NCI-H2107 treated with DMSO at 0.1 percent for 48 hours (cell line): ENCODE measurements at regions not wholly inside any gene's neighbourhood (a gene's known extent, or its start where the extent isn't known, plus 50 kb on each side); places are given as distances from the start of the nearest gene placed in this dataset.
"Not testable (repeated sequence)": the region's sequence is repeated elsewhere in the genome, so short reads cannot be mapped to it uniquely, and the experiment has no call there.

ENCODE experiments used
- DNase-seq: peaks from one replicate; lab custom pipeline; 2025; ENCODE audit not compliant: unreplicated experiment; lab: John Stamatoyannopoulos, UW

GRCh38 chr6:9744119-9744518, 670.8 kb downstream of the TFAP2A start:
- DNase-seq = no peak

- no peak for DNase-seq
Measured at GRCh38 chr6:9732056-9732455, 682.8 kb downstream of the TFAP2A start.

DNA sequence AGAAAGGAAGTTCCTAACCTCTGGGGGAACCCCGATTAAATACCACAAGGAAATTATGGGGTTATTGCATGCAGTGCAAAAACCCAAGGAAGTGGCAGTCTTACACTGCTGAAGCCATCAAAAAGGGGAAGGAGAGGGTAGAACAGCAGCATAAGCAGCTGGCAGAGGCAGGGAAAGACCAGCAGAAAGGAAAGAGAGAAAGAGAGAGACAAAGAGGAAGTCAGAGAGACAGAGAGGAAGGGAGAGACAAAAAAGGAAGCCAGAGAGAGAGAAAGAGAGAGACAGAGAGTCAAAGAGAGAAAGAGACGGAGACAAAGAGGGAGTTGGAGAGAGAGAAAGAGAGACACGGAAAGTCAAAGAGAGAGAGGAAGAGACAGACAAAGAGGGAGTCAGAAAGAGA, 689.1 kb downstream of the TFAP2A start:
- DNase-seq = not testable (repeated sequence)

DNA sequence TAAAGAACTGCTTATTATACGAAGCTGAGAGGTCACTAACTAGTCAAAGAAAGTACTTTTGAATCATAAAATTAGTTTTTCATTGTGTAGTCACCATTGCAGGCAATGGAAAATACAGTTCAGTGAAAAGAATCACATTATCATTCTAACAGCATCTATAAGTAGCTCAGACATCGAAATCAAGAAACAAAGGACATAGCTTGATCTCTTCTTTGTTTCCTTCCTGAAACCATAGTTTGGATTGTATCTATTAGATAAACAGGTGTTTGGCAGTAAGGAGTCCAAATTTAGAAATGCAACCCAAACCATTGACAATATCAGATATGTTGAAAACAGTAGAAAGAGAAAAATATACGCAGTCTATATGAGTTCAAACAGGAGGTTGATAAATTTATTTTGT, 697.3 kb downstream of the TFAP2A start:
- no peak for DNase-seq

- DNase-seq = no peak
Measured at GRCh38 chr6:9711365-9711764, 703.5 kb downstream of the TFAP2A start.

DNA sequence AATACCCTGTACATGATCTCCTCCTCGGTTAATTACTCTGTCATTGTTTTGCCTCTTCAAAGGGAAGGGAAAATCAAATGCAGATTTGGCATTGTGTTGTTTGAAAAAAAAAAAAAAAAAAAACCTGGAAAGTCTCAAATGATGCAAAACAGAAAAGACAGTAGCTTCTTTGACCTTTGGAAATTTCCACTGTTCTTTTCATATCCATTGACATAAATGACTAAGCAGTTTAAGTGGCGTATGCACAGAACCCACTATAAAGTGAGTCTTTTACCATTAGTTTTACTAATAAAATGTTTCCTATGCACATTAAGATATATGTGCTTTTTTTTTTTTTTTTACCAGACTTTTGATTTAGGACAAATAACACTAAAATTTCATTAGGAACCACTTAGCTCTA, 704.3 kb downstream of the TFAP2A start:
- DNase-seq = no peak

DNA sequence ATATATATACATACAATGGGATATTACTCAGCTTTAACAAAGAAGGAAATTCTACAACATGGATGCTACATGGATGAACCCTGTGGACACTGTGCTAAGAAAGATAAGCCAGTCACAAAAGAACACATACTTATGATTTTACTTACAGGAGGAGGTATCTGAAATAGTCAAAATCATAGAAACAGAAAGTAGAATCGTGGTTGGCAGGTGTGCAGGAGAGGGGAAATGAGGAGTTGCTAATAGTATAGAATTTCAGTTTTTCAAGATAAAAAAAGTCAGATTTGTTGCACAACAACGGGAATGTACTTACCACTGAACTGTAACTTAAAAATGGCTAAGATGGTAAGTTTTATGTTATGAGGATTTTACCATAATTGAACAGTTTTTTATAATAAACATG, 706.3 kb downstream of the TFAP2A start:
- no peak for DNase-seq

DNA sequence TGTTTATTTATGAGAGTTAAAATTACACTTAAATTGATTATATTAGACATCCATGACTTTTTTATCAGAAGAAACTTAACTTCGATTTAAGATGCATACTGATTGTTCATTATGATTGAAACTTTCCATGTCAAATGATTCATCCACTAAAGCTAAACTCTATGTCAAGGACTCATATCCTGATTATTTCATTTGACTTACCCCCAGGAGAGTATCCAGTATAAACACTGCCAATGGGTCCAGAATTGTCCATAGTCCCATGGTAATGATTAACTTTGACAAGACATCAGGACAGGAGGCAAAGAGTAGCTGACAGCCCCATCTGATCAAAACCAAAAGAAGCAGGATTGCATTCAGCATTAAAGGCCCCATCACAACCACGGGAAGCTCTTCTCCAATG, 709.9 kb downstream of the TFAP2A start:
- no peak for DNase-seq

- no peak for DNase-seq
Measured at GRCh38 chr6:9702914-9703313, 712.0 kb downstream of the TFAP2A start.

DNA sequence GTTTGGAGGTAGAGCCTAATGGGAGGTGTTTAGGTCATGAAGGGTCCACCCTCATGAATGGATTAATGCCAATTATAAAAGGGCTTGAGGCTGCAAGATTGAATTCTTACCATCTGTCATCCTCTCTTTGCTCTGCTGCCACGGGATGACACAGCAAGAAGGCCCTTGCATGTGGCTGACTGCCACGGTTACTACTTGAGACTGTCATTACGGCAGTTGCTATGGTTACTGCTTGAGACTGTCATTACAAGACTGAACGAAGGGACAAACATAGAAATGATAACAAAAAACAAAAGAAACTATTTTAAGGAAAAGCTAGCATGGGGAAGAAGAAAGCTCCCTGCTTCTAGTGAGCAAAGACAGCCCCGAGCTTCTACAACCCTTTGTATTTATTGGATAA, 715.0 kb downstream of the TFAP2A start:
- DNase-seq = no peak

- DNase-seq = no peak
Measured at GRCh38 chr6:9697263-9697931, 717.5 kb downstream of the TFAP2A start.

DNA sequence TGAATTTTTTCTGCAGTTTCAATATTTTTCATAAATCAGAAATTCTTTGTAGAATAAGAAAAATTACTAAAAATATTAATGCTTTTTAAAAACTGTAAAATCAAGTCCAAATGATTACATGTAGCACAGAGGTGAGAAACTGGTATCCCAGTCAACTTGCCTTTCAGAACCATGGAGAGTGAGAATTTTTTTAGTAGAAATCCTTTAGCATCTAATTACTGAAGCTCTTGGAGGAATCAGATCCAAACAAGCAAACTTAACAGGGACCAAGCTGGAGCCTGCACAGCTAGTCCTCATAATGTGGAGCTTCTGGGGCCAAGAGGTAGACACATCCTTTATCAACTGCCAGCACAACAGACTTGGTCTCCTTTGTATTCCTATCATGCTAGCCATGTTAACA, 724.5 kb downstream of the TFAP2A start:
- no peak for DNase-seq

- not testable (repeated sequence) for DNase-seq
Measured at GRCh38 chr6:9680727-9681126, 734.1 kb downstream of the TFAP2A start.

- no peak for DNase-seq
Measured at GRCh38 chr6:9675122-9675521, 739.8 kb downstream of the TFAP2A start.

DNA sequence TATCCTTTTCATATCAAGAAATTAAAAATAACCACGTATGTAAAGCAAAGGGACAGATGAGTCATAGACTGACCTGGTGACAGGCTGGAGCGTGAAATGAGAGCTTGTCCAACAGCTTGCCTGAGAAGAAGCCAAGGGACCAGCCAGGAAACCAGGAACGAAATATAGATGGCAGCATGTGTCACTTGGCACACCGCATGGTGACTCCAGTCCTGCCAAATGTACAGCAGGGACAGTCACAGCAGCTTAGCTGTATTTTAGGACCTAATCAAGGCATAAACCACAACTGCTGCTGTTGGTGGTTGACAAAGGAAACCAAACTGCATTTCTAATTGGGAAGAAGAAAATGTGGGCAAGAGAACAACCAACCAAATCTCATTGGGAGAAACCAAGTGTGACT, 755.0 kb downstream of the TFAP2A start:
- DNase-seq = no peak

- DNase-seq = no peak
Measured at GRCh38 chr6:9657994-9658393, 756.9 kb downstream of the TFAP2A start.

DNA sequence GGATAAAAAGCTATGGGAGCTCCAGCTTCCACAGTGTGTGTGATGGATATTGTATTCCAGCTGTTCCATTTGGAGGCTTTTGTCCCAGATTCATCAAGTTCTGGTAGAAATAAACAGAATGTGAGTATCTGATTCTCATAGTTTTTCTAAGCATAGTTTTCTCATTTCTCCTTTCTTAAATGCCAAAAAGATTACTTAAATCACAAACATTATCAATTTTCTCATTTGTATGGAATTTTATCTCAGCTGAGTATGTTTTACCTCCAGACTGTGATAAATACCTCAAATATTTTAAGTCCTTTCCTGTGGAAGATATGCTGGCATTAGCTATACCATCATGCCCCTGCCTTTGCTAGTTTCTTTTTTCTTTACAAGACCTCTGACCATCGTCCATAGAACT, 767.3 kb downstream of the TFAP2A start:
- no peak for DNase-seq

DNA sequence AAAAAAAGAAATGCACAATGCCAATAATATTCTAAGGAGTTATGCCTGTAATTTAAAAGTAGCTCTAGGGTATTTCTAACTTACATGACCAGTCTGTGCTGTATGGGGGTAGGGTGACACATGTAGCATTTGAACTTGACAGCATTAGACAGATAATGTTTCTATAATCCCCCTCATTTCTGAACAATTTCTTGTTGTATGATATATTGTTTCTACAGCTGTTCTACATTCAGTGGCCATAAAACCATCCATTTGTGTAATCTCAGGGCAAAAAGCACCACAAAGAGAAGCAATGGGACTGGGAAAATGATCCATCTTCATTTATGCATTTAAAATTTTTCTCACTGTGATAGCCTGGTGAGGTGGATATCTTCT, 767.8 kb downstream of the TFAP2A start:
- DNase-seq = no peak

DNA sequence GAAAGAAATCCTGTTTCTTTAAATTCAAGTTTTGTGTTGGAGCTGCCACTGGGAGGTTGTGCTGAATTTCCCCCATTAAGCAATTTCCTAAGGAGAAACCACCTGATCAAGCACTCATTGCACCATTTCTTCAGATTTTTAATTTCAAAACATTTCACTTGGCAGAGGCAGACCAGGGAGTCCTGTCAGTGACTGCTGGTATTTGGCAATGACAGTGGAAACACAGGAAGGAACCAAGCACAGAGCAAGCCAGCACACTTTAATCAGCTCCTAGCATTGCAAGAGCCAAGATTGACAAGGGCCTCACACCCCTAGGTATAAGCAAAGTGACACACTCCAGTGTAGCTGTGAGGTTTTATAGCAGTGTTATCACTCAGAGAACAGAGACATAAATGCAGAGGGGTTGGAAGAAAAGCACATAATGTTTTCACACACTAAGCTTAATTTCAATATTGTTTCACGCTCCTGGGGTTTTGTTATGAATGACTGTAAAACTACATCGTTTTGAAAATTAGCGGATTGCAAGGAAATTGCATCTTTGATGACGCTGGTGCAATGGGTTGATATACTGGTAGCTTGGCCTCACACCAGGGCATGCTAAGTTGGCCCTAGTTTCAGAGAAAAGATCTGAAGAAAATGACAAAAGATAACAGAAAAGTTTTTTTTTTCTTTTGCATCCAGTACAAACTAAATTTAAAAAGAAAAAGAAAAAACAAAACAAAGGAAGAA, 768.4 kb downstream of the TFAP2A start:
- DNase-seq = no peak

- no peak for DNase-seq
Measured at GRCh38 chr6:9638861-9639260, 776.0 kb downstream of the TFAP2A start.

- no peak for DNase-seq
Measured at GRCh38 chr6:9634776-9635175, 780.1 kb downstream of the TFAP2A start.

DNA sequence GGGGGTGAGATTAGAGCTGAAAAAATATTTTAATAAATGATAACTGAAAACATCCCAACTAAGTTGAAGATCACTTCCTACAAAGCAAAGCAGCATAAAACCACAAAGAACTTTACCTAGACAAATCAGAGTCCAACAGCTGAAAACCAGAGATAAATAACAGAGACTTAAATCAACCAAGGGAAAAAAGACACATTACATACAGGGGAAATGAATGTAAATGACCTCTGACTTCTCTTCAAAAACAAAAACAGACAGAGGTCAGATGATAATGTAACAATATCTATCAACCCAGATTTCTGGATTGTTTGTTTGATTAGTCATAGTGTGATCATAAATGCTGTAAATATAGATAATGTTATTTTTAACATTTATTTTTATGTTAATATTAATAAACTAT, 782.8 kb downstream of the TFAP2A start:
- DNase-seq = no peak

- no peak for DNase-seq
Measured at GRCh38 chr6:9628819-9629218, 786.1 kb downstream of the TFAP2A start.
